Head of caudate nucleus (tissue), 42 donors: ENCODE measurements at regions not wholly inside any gene's neighbourhood (a gene's known extent, or its start where the extent isn't known, plus 50 kb on each side); places are given as distances from the start of the nearest gene placed in this dataset.

Source experiments
- DNase-seq, 42 donors: peaks; one replicate each; pipeline versions ENCODE4 v3.0.0 to v3.0.0-alpha.2; 2020 to 2021; ENCODE audit warnings: mixed read lengths in 7 of 42
- intact Hi-C: fragments of 100-400 bp; cut with DNase I; formaldehyde crosslinking; loops from one replicate; pipeline ENCODE4 v1.15.0; 2022

DNA sequence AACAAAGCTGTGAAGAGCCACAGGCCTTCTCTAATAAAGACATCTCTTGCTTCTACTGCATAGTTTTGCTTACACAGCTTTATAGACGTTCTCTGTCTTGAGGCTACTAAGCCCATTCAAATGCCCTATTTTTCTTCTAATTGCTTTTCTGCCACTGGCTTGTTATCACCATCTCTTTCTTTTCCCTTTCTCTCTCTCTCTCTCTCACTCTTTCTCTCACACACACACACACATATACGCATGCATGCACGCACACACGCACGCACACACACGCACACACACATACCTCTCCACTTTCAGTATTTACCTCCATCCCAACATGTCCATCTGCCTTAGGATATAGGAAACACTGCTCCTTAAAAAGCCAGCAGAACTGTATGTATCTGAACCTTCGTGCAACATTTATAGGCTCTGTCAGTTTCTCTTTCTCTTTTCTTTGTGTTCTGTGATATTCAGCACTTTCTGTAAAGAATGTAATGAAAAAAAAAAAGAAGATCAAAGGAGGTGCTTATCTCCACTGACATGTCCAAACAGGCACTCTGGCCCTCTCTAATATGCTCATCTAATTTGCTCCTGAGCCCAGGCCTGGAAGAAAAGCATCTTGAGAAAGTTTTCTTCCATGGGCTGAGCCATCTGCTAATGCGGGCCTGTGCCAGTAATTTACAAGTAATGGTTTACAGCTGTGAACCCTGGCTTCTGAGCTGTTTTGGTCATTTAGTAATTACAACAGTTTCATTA, 1046.7 kb upstream of the MAP3K7 start:
- DNase-seq, result no peak
- intact Hi-C loops, result no loop called here

DNA sequence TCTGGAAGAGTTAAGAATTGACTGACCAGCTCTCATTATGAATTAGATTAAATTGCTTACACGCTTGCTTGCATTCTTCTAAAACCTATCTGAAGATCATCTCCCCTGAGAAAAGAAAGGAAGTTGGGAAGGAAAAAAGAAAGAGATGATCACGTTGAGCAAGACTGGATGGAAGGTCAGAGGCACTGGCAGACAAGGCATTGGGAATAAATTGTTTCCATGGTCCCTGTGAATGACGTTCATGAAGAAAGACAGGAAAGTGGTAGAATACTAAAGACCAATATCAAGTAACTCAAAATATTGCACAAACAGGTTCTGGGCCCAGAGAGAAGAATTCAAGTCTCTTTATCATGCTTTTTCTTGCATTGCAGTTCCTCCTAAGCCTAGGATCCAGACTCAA, 1045.4 kb upstream of the MAP3K7 start:
- DNase-seq, result no peak
- intact Hi-C loops, result no loop called here

GRCh38 chr6:91631227-91631626, 1044.4 kb upstream of the MAP3K7 start:
- intact Hi-C loops, result no loop called here

DNA sequence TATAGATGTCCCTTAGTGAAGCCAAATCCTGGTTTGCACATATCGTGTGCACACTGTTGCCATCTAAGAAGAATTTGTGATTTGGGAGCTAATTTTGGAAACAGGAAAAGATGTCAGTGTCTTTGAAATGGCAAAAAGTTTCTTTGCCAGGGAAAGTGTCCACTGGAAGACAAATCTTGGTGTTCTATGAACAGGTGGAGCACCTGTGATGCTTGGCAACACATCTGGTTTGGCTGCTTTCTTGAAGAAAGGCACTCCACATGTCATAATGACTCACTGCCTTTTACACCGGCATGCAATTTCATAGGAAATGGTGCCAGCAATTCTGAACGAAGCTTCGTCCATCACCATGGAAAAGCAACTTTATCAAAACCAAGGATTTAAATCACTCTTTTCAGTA, 1040.0 kb upstream of the MAP3K7 start:
- no peak for DNase-seq
- intact Hi-C loops, result no loop called here

More at GRCh38 chr6:91631227-91631626, 1044.4 kb upstream of the MAP3K7 start:
- no peak for DNase-seq

DNA sequence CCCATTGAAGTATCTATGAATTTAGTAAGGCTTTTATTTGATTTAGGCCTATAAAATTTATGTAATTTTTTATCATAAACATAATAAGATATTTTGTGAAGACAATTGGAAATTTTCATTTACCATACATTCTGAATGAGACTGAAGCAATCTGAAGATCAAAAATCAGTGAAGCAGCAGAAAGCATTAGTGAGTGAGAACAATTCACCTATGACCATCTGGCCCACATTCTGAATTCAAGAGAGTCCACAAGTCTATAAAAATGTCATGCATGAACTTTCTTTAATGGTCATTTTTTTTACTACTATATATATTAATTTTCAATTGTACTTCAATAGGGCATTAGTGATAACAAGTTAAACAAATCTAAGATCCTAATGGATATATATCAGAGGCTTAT, 1026.6 kb upstream of the MAP3K7 start:
- intact Hi-C loops, result no loop called here
- DNase-seq, result no peak

GRCh38 chr6:91611190-91611589, 1024.3 kb upstream of the MAP3K7 start:
- DNase-seq, result no peak
- intact Hi-C loops, result no loop called here

DNA sequence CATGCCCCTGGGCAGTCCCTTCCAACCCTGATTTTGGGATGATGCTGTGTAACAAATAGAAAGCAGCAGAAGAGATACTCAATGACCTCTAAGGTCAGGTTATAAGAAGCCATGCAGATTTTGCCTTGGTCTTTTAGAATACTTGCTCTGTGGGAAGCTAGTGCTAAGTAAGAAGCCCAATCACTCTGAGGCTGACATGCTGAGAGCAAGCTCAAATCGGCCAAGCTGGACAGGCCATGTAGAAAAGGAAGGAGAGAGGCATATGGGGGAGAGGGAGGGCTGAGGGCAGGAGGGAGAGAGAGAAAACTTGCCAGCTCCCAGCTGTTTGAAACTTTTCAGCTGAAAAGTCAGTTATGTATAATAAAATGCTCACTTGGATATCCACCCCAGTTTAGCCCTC, 1021.6 kb upstream of the MAP3K7 start:
- no peak for DNase-seq
- intact Hi-C loops, result no loop called here

DNA sequence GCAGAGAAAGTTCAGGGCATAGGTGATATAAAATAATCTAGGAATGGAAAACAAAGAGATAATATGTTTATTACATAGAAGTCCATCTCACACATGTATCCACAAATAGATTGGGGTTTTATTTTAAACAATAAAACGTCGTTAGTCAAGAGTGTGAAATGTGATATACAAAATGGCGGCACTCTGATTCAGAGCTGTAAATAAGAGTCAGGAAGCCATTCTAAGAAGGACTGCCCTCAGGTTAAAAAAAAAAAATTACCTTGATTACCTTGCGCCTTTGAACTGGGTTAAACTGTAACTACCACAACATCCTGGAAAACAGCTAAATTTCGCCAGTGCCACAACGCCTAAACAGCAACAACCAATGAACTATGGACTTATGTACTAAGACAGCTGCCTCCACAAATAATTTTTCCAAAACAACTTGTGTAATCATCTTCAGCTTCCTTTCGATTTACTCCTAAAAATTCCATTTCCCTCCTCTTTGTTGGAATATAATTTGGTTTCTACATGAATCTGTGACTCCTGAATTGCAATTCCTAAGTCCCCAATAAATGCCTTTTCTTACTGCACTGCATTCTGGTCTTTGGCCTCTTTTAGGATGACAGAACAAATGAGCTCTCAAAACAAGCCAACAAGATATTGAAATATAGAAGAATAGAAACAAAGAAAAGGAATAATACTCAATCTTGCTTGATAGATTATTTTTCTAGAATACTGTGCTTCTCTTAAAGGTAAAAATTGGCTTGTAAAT, 1019.5 kb upstream of the MAP3K7 start:
- DNase-seq, result no peak
- intact Hi-C loops, result no loop called here

- intact Hi-C loops, result no loop called here
- no peak for DNase-seq
These were observed 1013.7 kb upstream of the MAP3K7 start for GRCh38 chr6:91600561-91600960.

- no peak for DNase-seq
- intact Hi-C loops, result no loop called here
These were observed 1003.3 kb upstream of the MAP3K7 start for GRCh38 chr6:91590191-91590590.

DNA sequence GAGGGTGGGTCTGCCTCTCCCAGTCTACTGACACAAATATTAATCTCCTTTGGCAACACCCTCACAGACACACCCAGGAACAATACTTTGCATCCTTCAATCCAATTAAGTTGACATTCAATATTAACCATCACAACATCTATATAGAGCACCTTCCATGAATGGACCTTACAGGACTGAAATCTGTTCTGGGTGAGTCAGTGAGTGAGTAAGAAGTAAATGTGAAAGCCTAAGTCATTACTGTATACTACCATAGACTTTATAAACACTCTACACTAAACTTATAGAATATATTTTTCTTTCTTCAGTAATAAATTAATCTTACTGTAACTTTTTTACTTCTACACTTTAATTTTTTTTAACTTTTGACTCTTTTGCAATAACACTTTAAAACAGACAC, 993.8 kb upstream of the MAP3K7 start:
- no peak for DNase-seq
- intact Hi-C loops, result no loop called here

GRCh38 chr6:91575032-91575431, 988.2 kb upstream of the MAP3K7 start:
- no peak for DNase-seq
- intact Hi-C loops, result no loop called here

DNA sequence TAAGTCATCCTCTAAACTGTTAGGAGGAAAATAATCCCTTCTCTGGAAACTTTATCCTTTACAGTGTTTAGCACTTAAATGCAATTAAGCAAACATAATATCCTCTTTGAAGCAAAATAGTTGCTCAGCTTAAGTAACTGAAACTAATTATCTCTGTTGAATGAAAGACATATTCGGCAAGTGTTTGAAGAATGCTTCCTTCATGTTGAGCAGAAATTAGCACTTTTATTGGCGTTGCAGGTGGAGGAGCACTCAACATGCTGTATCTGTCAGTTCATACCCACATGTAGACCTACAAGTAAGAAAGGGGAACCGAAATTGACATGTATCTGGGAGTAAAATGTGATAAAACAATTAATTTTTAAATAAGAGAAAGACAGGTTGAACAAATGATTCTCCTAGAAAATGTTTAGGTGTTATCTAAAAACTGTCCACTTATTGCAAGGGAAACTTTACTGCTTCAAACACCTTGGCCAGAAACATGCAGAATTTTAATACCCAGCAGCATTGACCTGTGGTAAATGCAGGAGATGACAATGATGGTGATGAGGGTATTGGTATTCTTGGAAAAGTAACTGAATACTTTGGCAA, 987.0 kb upstream of the MAP3K7 start:
- DNase-seq, result no peak
- intact Hi-C loops, result no loop called here

DNA sequence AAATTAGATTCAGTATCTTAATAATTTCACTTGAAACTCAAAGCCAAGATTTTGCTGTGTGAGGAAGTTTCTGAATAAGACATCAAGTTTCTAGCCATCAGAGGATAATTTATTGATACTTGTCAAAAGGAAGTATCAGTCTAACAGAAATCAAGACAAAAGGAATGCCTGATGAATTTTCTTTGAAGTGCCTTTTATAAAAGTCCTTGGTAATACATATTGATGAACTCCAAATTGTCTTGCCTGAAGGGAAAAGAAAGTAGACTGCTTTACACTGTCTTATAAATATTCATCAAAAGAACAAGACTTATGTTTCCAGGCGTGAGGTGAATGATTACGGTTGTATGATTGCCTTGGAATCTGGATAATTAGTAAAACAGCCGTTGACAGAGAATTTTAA, 986.0 kb upstream of the MAP3K7 start:
- no peak for DNase-seq
- intact Hi-C loops, result no loop called here

DNA sequence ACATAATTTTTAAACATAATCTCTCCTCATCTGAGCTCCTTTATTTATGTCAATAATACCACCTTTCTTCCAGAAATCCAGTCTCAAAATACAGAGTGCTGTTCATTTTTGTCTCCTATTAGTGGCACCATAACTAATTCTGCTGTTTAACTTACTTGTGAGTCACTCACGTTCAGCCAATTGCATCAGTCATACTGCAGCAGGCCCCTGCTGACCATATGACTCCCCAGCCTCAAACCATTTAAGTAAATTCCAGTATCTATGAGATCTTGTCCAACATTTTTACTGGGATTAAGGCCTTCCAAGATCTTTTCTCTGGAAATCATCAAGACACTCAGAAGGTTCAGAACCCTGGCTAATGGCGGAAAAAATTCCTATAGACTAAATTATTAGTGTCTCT, 982.2 kb upstream of the MAP3K7 start:
- no peak for DNase-seq
- intact Hi-C loops, result no loop called here

DNA sequence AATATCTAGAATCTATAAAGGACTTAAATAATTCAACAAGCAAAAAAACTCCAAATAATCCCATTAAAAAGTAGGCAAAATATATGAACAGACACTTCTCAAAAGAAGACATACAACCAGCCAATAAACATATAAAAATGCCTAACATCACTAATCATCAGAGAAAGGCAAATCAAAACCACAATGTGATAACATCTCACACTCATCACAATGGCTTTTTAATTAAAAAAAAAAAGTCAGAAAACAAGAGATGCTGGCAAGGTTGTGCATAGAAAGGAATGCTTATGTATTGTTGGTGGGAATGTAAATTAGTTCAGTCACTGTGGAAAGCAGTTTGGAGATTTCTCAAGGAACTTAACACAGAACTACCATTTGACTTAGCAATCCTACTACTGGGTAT, 979.6 kb upstream of the MAP3K7 start:
- intact Hi-C loops, result no loop called here
- DNase-seq, result no peak

DNA sequence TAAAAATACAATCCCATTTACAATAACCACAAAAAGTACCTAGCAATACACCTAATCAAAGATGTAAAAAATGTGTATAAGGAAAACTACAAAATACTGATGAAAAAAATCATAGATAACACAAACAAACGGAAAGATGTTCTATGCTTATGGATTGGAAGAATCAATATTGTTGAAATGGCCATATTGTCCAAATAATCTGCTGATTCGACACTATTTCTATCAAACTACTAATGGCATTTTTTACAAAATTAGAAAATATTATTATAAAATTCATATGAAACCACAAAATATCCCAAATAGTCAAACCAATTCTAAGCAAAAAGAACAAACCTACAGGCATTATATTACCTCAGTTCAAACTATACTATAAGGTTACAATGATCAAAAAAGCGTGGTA, 978.3 kb upstream of the MAP3K7 start:
- no peak for DNase-seq
- intact Hi-C loops, result no loop called here

DNA sequence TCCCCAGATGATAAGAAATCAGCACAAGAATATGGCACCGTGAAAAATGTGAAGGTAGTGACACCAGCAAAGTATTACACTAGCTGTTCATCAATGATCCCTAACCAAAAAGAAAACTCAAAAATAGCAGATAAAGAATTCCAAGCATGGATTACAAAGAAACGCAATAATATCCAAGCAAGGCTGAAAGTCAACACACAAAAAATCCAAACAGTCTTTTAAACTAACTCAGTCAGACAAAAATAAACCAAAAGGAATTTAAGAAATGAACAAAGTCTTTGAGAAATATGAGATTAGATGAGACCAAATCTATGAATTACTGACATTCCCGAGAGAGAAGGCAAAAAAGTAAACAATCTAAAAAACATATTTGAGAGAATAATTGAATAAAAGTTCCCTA, 976.1 kb upstream of the MAP3K7 start:
- intact Hi-C loops, result no loop called here
- DNase-seq, result no peak

GRCh38 chr6:91560409-91560808, 973.5 kb upstream of the MAP3K7 start:
- DNase-seq, result no peak
- intact Hi-C loops, result no loop called here

DNA sequence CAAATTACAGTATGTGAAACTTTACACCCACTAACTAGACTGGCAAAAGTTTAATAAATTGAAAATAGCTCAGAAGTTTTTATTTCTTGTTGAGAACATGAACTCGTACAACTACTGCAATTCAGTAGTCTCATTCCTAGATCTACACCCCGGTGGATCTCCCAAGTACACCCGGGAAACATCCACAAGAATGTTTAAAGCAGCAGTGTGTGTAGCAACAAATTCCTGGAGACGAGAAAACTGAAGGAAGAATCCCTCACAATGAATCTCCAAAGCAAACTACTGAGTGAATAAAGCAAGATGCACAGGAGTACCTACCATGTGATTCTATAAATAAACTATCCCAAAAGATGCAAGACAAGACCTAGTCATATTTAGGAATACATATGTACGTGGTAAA, 954.0 kb upstream of the MAP3K7 start:
- DNase-seq, result no peak
- intact Hi-C loops, result no loop called here

DNA sequence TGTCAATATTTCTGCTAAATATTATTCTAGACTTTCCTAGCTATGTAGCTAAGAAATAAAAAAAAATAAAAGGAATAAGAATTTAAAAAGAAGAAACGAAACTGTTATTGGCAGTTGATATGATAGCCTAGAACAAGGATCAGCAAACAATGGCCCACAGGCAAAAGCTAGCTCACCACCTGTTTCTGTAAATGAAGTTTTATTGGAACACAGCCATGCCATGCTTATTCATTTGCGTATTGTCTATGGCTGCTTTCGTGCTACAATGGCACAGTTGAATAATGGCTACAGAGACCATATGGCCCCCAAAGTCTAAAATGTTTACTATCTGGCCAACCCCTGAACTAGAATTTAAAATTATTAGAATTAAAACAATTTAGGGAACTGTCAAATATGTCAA, 952.6 kb upstream of the MAP3K7 start:
- no peak for DNase-seq
- intact Hi-C loops, result no loop called here
